GM12878 (cell line): ENCODE measurements at regions not wholly inside any gene's neighbourhood (a gene's known extent, or its start where the extent isn't known, plus 50 kb on each side); places are given as distances from the start of the nearest gene placed in this dataset.

Source experiments
- CBFB ChIP-seq: IDR thresholded peaks from 2 replicates; pipeline ENCODE4 v1.6.1; 2016; ENCODE audit warnings: antibody characterized with exemption, low read depth
- CTCF ChIP-seq, 3 experiments: IDR thresholded peaks in 2 of 3; conservative IDR thresholded peaks in 1 of 3; 2 replicates each; pipeline ENCODE4 v1.5.1; 2011; ENCODE audit warnings: low read depth in 3 of 3, low read length in 3 of 3, mild to moderate bottlenecking in 3 of 3, control low read depth in 2 of 3, moderate library complexity in 2 of 3, inconsistent platforms in 1 of 3, mixed read lengths in 1 of 3; ENCODE audit not compliant: control insufficient read depth in 2 of 3, insufficient read depth in 1 of 3; ENCODE audit errors: extremely low read depth in 1 of 3
- EED ChIP-seq: sonication (generic); IDR thresholded peaks from 2 replicates; pipeline ENCODE4 v1.6.1; 2016; ENCODE audit warnings: antibody characterized with exemption, low read depth
- HDGF ChIP-seq: fragments of 450-650 bp; IDR thresholded peaks from 2 replicates; pipeline ENCODE4 v1.6.1; 2016; ENCODE audit warnings: antibody characterized with exemption
- MTA3 ChIP-seq: IDR thresholded peaks from 2 replicates; pipeline ENCODE4 v1.6.1; 2012; ENCODE audit warnings: low read length, inconsistent platforms, borderline replicate concordance
- POLR2A ChIP-seq: IDR thresholded peaks from 2 replicates; pipeline ENCODE4 v1.6.1; 2011; ENCODE audit warnings: low read depth, mild to moderate bottlenecking, low read length
- RAD21 ChIP-seq: IDR thresholded peaks from 2 replicates; pipeline ENCODE4 v1.6.1; 2011; ENCODE audit warnings: mild to moderate bottlenecking, low read depth, low read length, moderate library complexity; ENCODE audit not compliant: insufficient read depth
- RAD51 ChIP-seq: fragments of 450-650 bp; IDR thresholded peaks from 2 replicates; pipeline ENCODE4 v1.6.1; 2016; ENCODE audit warnings: moderate library complexity, mild to moderate bottlenecking, inconsistent platforms
- RBBP5 ChIP-seq: fragments of 200-600 bp; sonication (generic); conservative IDR thresholded peaks from 2 replicates; pipeline ENCODE4 v1.6.1; 2016
- TF ChIP-seq, protein P1 (sequence below): IDR thresholded peaks from 2 replicates; pipeline ENCODE4 v1.6.1; 2012; ENCODE audit warnings: mild to moderate bottlenecking, low read depth, low read length

- TF ChIP-seq HDGF (no peak), POLR2A (no peak), RAD21 (no peak), CTCF (IDR thresholded peaks at IDR 0.05 in 2 of 3, conservative IDR thresholded peaks at IDR 0.05 in 1 of 3; ENCODE audit: control insufficient read depth in 2 of 3, extremely low read depth in 1 of 3, insufficient read depth in 1 of 3, low read depth in 3 of 3, low read length in 3 of 3) (no peak), CBFB (no peak), EED (no peak), MTA3 (no peak), RAD51 (no peak), RBBP5 (no peak)
- TF ChIP-seq, protein P1, sequence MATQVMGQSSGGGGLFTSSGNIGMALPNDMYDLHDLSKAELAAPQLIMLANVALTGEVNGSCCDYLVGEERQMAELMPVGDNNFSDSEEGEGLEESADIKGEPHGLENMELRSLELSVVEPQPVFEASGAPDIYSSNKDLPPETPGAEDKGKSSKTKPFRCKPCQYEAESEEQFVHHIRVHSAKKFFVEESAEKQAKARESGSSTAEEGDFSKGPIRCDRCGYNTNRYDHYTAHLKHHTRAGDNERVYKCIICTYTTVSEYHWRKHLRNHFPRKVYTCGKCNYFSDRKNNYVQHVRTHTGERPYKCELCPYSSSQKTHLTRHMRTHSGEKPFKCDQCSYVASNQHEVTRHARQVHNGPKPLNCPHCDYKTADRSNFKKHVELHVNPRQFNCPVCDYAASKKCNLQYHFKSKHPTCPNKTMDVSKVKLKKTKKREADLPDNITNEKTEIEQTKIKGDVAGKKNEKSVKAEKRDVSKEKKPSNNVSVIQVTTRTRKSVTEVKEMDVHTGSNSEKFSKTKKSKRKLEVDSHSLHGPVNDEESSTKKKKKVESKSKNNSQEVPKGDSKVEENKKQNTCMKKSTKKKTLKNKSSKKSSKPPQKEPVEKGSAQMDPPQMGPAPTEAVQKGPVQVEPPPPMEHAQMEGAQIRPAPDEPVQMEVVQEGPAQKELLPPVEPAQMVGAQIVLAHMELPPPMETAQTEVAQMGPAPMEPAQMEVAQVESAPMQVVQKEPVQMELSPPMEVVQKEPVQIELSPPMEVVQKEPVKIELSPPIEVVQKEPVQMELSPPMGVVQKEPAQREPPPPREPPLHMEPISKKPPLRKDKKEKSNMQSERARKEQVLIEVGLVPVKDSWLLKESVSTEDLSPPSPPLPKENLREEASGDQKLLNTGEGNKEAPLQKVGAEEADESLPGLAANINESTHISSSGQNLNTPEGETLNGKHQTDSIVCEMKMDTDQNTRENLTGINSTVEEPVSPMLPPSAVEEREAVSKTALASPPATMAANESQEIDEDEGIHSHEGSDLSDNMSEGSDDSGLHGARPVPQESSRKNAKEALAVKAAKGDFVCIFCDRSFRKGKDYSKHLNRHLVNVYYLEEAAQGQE = no peak
These were observed 244.1 kb upstream of the PRR16 start for GRCh38 chr5:120219988-120220387.
